ENCODE measurements at regions not wholly inside any gene's neighbourhood (a gene's known extent, or its start where the extent isn't known, plus 50 kb on each side); places are given as distances from the start of the nearest gene placed in this dataset.
A peak's percentile ranks its signal among the peaks of the same experiment; 100 is the strongest.
"Not testable (repeated sequence)": the region's sequence is repeated elsewhere in the genome, so short reads cannot be mapped to it uniquely, and the experiment has no call there.

- Histone ChIP-seq H3K9me3 (no peaks in the 10 kb centered on the region), H3K27me3 (no peaks in the 10 kb centered on the region), H3K36me3 (no peaks in the 10 kb centered on the region), H3K4me3 (peak overlapping the region in 2 of 4 donors; percentile 26 to 29), H3K27ac (peak overlapping the region; percentile 25 to 73 (median 67)), H3K4me1 (peaks cover 0 to 16% (median 5%) of the 10 kb centered on the region in 4 donors)
- no peak for DNase-seq (ENCODE audit: low spot score in 2 of 2)
- no peak for TF ChIP-seq POLR2A (IDR thresholded peaks at IDR 0.05)
- no peak for TF ChIP-seq EP300 (IDR thresholded peaks at IDR 0.05)
- TF ChIP-seq CTCF (IDR thresholded peaks at IDR 0.05) = no peak
- 56 to 60% methylated on average over 11 of the region's 11 CpGs for WGBS, 2 donors
Measured at GRCh38 chr13:23966691-23967615, 69.7 kb upstream of the C1QTNF9B start.

- DNase-seq (ENCODE audit: low spot score in 2 of 2); H3K9me3 ChIP-seq; H3K27me3 ChIP-seq; H3K27ac ChIP-seq; H3K4me3 ChIP-seq; H3K36me3 ChIP-seq: not testable (repeated sequence)
- peaks cover 0 to 16% (median 5%) of the 10 kb centered on the region in 4 donors for H3K4me1 ChIP-seq
- 93 to 99% methylated on average over 3 of the region's 3 CpGs for WGBS, 2 donors
Measured at GRCh38 chr13:23967792-23968191, 70.5 kb upstream of the C1QTNF9B start.

GRCh38 chr13:23969647-23970046 is 72.3 kb upstream of the C1QTNF9B start:
- TF ChIP-seq CTCF (IDR thresholded peaks at IDR 0.05) (no peak), EP300 (IDR thresholded peaks at IDR 0.05) (no peak), POLR2A (IDR thresholded peaks at IDR 0.05) (no peak)
- no peaks in the 10 kb centered on the region for H3K9me3 ChIP-seq
- WGBS, 2 donors = 29 to 31% methylated on average over 4 of the region's 4 CpGs
- no peak overlapping the region for H3K27ac ChIP-seq
- H3K36me3 ChIP-seq = no peaks in the 10 kb centered on the region
- no peaks in the 10 kb centered on the region for H3K27me3 ChIP-seq
- DNase-seq (ENCODE audit: low spot score in 2 of 2) = no peak
- no peak overlapping the region for H3K4me3 ChIP-seq
- peaks cover 0 to 16% (median 5%) of the 10 kb centered on the region in 4 donors for H3K4me1 ChIP-seq

GRCh38 chr13:23979361-23980159 is 82.3 kb upstream of the C1QTNF9B start:
- WGBS, 2 donors = 1% methylated on average over 33 to 39 of the region's 43 CpGs
- peaks cover 0 to 8% (median 0%) of the 10 kb centered on the region in 4 donors for H3K4me1 ChIP-seq
- peak; percentile 53 to 54 for DNase-seq (ENCODE audit: low spot score in 2 of 2)
- H3K36me3 ChIP-seq = no peaks in the 10 kb centered on the region
- TF ChIP-seq POLR2A (IDR thresholded peaks at IDR 0.05) (no peak), EP300 (IDR thresholded peaks at IDR 0.05) (no peak), CTCF (IDR thresholded peaks at IDR 0.05) (no peak)
- H3K27ac ChIP-seq = peak overlapping the region; percentile 17 to 79 (median 62)
- H3K27me3 ChIP-seq = no peaks in the 10 kb centered on the region
- H3K9me3 ChIP-seq = no peaks in the 10 kb centered on the region
- peak overlapping the region; percentile 43 to 60 (median 48) for H3K4me3 ChIP-seq

- DNase-seq (ENCODE audit: low spot score in 2 of 2) = peak; percentile 59 to 70
- Histone ChIP-seq H3K27me3 (no peaks in the 10 kb centered on the region), H3K27ac (peak overlapping the region; percentile 17 to 79 (median 62)), H3K9me3 (no peaks in the 10 kb centered on the region), H3K4me1 (peaks cover 0 to 8% (median 0%) of the 10 kb centered on the region in 4 donors), H3K4me3 (peak overlapping the region; percentile 43 to 60 (median 48)), H3K36me3 (no peaks in the 10 kb centered on the region)
- no peak for TF ChIP-seq CTCF (IDR thresholded peaks at IDR 0.05)
- TF ChIP-seq POLR2A (IDR thresholded peaks at IDR 0.05) = peak in 1 of 2 donors; percentile 31
- 1% methylated on average over 27 to 28 of the region's 28 CpGs for WGBS, 2 donors
Measured at GRCh38 chr13:23980160-23980551, 82.9 kb upstream of the C1QTNF9B start.
